ENCODE measurements at regions not wholly inside any gene's neighbourhood (a gene's known extent, or its start where the extent isn't known, plus 50 kb on each side); places are given as distances from the start of the nearest gene placed in this dataset.

GRCh38 chr2:16210841-16211240, 270.5 kb downstream of the MYCN start:
- TF ChIP-seq CTCF (IDR thresholded peaks at IDR 0.05; ENCODE audit: poor library complexity, severe bottlenecking) (no peak), SMC3 (conservative IDR thresholded peaks at IDR 0.05; ENCODE audit: poor library complexity) (no peak), EP300 (conservative IDR thresholded peaks at IDR 0.05; ENCODE audit: poor library complexity, severe bottlenecking) (no peak), TAF1 (IDR thresholded peaks at IDR 0.05; ENCODE audit: low read depth) (no peak), MXI1 (conservative IDR thresholded peaks at IDR 0.05; ENCODE audit: poor library complexity, severe bottlenecking) (no peak), POLR2AphosphoS5 (IDR thresholded peaks at IDR 0.05) (no peak)
